ENCODE measurements at regions not wholly inside any gene's neighbourhood (a gene's known extent, or its start where the extent isn't known, plus 50 kb on each side); places are given as distances from the start of the nearest gene placed in this dataset.

DNA sequence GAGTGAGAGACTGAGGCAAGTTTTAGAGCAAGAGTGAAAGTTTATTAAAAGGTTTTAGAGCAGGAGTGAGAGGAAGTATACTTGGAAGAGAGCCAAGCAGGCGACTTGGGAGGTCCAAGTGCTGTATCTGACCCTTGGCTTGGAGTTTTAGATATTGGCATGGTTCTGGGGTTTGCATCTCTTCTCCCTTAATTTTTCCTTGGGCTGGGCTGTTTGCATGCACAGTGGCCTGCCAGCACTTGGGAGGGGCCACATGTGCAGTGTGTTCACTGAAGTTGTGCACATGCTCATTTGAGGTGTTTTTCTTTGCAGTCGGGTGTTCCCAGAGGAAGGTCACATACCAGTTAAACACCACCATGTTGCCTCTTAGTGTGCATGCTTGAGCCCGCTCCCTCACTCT lies 464.1 kb downstream of the DMRT2 start:
- no peak overlapping the region for H2AFZ ChIP-seq (ENCODE audit: low read depth, low read length)
- H3K4me3 ChIP-seq (replicated peaks in 1 of 3; ENCODE audit: insufficient read depth in 1 of 3, low read depth in 1 of 3, low read length in 3 of 3) = no peak overlapping the region
- dilution Hi-C loops (cut with MboI; ENCODE audit: extremely low pct_ligation_motif_present, low sequenced_read_pairs) = no loop called here
- no peak for FAIRE-seq
- BruUV-seq (replicated peaks) = no TSS peak
- no peak overlapping the region for H3K9ac ChIP-seq (replicated peaks; ENCODE audit: extremely low read depth, insufficient read depth, low read length)
- H3K36me3 ChIP-seq (ENCODE audit: control insufficient read depth in 2 of 2, extremely low read depth in 1 of 2, insufficient read depth in 2 of 2, low read length in 2 of 2) = no peaks in the 10 kb centered on the region
- H3K79me2 ChIP-seq (ENCODE audit: control insufficient read depth, insufficient read depth, low read length) = no peaks in the 10 kb centered on the region
- CTCF ChIA-PET = no interaction called here
- no peaks in the 10 kb centered on the region for H3K27me3 ChIP-seq (ENCODE audit: control insufficient read depth in 2 of 2, insufficient read depth in 2 of 2, low read length in 2 of 2)
- H3K9me1 ChIP-seq (replicated peaks; ENCODE audit: control insufficient read depth, extremely low read depth, insufficient read depth, low read length) = no peaks in the 10 kb centered on the region
- H4K20me1 ChIP-seq (replicated peaks; ENCODE audit: control insufficient read depth, extremely low read depth, insufficient read depth, low read length) = no peaks in the 10 kb centered on the region
- no peaks in the 10 kb centered on the region for H3K4me1 ChIP-seq (ENCODE audit: control insufficient read depth, extremely low read depth, insufficient read depth, low read length)
- no peak for DNase-seq (ENCODE audit: low read depth, low spot score)
- H3K4me2 ChIP-seq (ENCODE audit: insufficient read depth, low read length) = no peak overlapping the region
- POLR2A ChIA-PET = no interaction called here
- intact Hi-C loops (cut with micrococcal nuclease) = no loop called here
- H3K9me3 ChIP-seq (replicated peaks; ENCODE audit: control insufficient read depth, insufficient read depth, low read length) = peaks cover 2% of the 10 kb centered on the region
- H3K27ac ChIP-seq (ENCODE audit: insufficient read depth, low read depth, low read length) = no peak overlapping the region
- TF ChIP-seq JUN (IDR thresholded peaks at IDR 0.05; ENCODE audit: borderline replicate concordance, insufficient read depth, insufficient read length, low read depth) (no peak), POLR2A (IDR thresholded peaks at IDR 0.05; ENCODE audit: low read depth, low read length) (no peak), POLR2AphosphoS5 (IDR thresholded peaks at IDR 0.05; ENCODE audit: insufficient read depth, low read depth, low read length) (no peak), GATA2 (IDR thresholded peaks at IDR 0.05; ENCODE audit: insufficient read depth, insufficient read length, low read depth, low read length) (no peak), FOS (IDR thresholded peaks at IDR 0.05; ENCODE audit: borderline replicate concordance, insufficient read depth, low read length) (no peak), EZH2 (IDR thresholded peaks at IDR 0.05; ENCODE audit: borderline replicate concordance, low read depth, low read length, severe bottlenecking) (no peak), MYC (IDR thresholded peaks at IDR 0.05; ENCODE audit: low read depth, low read length) (no peak)
- TF ChIP-seq, protein P1, sequence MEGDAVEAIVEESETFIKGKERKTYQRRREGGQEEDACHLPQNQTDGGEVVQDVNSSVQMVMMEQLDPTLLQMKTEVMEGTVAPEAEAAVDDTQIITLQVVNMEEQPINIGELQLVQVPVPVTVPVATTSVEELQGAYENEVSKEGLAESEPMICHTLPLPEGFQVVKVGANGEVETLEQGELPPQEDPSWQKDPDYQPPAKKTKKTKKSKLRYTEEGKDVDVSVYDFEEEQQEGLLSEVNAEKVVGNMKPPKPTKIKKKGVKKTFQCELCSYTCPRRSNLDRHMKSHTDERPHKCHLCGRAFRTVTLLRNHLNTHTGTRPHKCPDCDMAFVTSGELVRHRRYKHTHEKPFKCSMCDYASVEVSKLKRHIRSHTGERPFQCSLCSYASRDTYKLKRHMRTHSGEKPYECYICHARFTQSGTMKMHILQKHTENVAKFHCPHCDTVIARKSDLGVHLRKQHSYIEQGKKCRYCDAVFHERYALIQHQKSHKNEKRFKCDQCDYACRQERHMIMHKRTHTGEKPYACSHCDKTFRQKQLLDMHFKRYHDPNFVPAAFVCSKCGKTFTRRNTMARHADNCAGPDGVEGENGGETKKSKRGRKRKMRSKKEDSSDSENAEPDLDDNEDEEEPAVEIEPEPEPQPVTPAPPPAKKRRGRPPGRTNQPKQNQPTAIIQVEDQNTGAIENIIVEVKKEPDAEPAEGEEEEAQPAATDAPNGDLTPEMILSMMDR (IDR thresholded peaks at IDR 0.05; ENCODE audit: extremely low read depth in 1 of 2, insufficient read depth in 1 of 2, low read depth in 1 of 2, low read length in 2 of 2) = no peak
- TF ChIP-seq, protein P2, sequence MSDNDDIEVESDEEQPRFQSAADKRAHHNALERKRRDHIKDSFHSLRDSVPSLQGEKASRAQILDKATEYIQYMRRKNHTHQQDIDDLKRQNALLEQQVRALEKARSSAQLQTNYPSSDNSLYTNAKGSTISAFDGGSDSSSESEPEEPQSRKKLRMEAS (IDR thresholded peaks at IDR 0.05; ENCODE audit: insufficient read depth, insufficient read length) = no peak

Data from endothelial cell of umbilical vein (primary cell).